WERI-Rb-1 (cell line): ENCODE measurements at regions not wholly inside any gene's neighbourhood (a gene's known extent, or its start where the extent isn't known, plus 50 kb on each side); places are given as distances from the start of the nearest gene placed in this dataset.

Source experiments
- DNase-seq: peaks from one replicate; pipeline ENCODE4 v3.0.0-alpha.2; 2020
- H3K27ac ChIP-seq: fragments of 250-450 bp; sonication (Bioruptor Pico); 2 replicates; pipeline ENCODE4 v1.5.1; 2020; ENCODE audit warnings: mild to moderate bottlenecking, moderate library complexity
- H3K27me3 ChIP-seq: fragments of 250-450 bp; sonication (Bioruptor Pico); 2 replicates; pipeline ENCODE4 v1.5.1; 2021; ENCODE audit warnings: mild to moderate bottlenecking, low read depth, moderate library complexity; ENCODE audit not compliant: insufficient read depth, severe bottlenecking
- H3K36me3 ChIP-seq: fragments of 250-450 bp; sonication (Bioruptor Pico); 2 replicates; pipeline ENCODE4 v1.5.1; 2020; ENCODE audit warnings: mild to moderate bottlenecking, moderate library complexity
- H3K4me3 ChIP-seq: 2 replicates; pipeline ENCODE4 v1.5.1; 2011; ENCODE audit warnings: low read depth, mild to moderate bottlenecking, control low read depth, low read length
- H3K9me3 ChIP-seq: fragments of 250-450 bp; sonication (Bioruptor Pico); 2 replicates; pipeline ENCODE4 v1.5.1; 2021; ENCODE audit warnings: mild to moderate bottlenecking, moderate library complexity; ENCODE audit not compliant: severe bottlenecking
- TF ChIP-seq, protein P1 (sequence below): IDR thresholded peaks from 2 replicates; pipeline ENCODE4 v1.5.1; 2011; ENCODE audit warnings: low read depth, mild to moderate bottlenecking, control low read depth, inconsistent platforms, low read length

DNA sequence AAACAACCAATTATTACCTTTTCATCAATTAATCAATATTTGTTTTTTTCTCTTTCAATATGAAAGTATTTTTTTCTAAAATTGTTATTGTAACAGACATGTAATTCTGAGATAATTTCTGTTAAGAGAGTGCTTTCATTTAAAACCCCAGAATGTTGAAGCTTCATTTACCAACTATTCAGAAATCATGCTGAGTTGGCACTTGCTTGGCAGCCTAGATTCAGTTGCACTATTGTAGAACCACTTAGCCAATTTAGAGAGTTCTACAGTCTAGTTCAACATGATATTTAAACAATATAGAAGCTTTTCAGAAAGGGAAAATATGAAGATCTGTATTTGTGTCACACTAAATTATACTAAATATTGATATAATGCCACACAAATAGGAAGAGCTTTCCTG is 56.1 kb upstream of the NKAIN2 start:
- Histone ChIP-seq H3K4me3 (no peak overlapping the region), H3K27ac (no peak overlapping the region), H3K9me3 (no peaks in the 10 kb centered on the region), H3K36me3 (no peaks in the 10 kb centered on the region), H3K27me3 (no peaks in the 10 kb centered on the region)
- no peak for DNase-seq
- TF ChIP-seq, protein P1, sequence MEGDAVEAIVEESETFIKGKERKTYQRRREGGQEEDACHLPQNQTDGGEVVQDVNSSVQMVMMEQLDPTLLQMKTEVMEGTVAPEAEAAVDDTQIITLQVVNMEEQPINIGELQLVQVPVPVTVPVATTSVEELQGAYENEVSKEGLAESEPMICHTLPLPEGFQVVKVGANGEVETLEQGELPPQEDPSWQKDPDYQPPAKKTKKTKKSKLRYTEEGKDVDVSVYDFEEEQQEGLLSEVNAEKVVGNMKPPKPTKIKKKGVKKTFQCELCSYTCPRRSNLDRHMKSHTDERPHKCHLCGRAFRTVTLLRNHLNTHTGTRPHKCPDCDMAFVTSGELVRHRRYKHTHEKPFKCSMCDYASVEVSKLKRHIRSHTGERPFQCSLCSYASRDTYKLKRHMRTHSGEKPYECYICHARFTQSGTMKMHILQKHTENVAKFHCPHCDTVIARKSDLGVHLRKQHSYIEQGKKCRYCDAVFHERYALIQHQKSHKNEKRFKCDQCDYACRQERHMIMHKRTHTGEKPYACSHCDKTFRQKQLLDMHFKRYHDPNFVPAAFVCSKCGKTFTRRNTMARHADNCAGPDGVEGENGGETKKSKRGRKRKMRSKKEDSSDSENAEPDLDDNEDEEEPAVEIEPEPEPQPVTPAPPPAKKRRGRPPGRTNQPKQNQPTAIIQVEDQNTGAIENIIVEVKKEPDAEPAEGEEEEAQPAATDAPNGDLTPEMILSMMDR, result no peak

DNA sequence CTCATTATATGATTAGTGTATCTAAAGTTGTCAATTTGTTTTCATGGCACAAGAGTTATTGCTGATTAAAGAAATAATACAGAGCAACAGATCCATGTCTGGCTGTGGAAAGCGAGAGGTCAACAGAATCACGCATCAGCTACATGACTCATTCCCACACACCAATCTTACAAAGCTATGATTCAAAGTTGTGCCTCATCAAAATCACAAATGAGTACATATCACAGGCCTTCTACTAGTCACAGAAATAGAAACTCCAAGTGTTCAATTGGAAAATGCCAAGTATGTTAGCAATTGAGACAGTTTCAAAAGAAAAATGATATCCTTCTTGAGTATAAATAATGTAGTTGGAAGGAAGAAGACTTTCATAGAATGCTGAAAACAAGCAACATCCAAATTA is 57.8 kb upstream of the NKAIN2 start:
- no peak for DNase-seq
- TF ChIP-seq, protein P1, result no peak
- H3K27me3 ChIP-seq, result no peaks in the 10 kb centered on the region
- no peak overlapping the region for H3K4me3 ChIP-seq
- no peaks in the 10 kb centered on the region for H3K36me3 ChIP-seq
- H3K27ac ChIP-seq, result no peak overlapping the region
- H3K9me3 ChIP-seq, result no peaks in the 10 kb centered on the region

DNA sequence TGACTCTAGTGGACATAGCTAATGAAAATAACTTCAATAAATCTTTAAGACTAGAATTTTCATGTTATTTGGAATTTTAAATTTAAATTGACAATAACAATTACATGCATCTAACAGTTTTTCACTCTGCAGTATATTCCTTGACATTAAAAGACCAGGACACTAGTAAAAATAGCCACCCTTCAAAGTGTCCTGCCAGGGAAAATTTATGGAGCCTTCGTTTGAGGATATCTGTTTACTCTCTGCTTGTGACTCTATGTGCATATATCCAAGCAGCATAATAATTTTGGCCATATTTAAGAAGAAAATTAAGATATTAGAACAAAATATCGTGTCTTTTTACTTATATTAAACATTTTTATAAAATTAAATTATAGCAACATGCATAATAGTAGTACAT is 58.8 kb upstream of the NKAIN2 start:
- Histone ChIP-seq H3K4me3 (no peak overlapping the region), H3K36me3 (no peaks in the 10 kb centered on the region), H3K27me3 (no peaks in the 10 kb centered on the region), H3K27ac (no peak overlapping the region), H3K9me3 (no peaks in the 10 kb centered on the region)
- TF ChIP-seq, protein P1, result no peak
- DNase-seq, result no peak

GRCh38 chr6:123742626-123743025 is 61.0 kb upstream of the NKAIN2 start:
- Histone ChIP-seq H3K27ac (no peak overlapping the region), H3K36me3 (no peaks in the 10 kb centered on the region), H3K27me3 (no peaks in the 10 kb centered on the region), H3K4me3 (no peak overlapping the region), H3K9me3 (no peaks in the 10 kb centered on the region)
- no peak for DNase-seq
- TF ChIP-seq, protein P1, result no peak

GRCh38 chr6:123733180-123733579 is 70.5 kb upstream of the NKAIN2 start:
- Histone ChIP-seq H3K9me3 (no peaks in the 10 kb centered on the region), H3K27me3 (no peaks in the 10 kb centered on the region), H3K36me3 (no peaks in the 10 kb centered on the region), H3K4me3 (no peak overlapping the region), H3K27ac (no peak overlapping the region)
- TF ChIP-seq, protein P1, result no peak
- no peak for DNase-seq

- Histone ChIP-seq H3K27me3 (no peaks in the 10 kb centered on the region), H3K27ac (no peak overlapping the region), H3K36me3 (no peaks in the 10 kb centered on the region), H3K9me3 (no peaks in the 10 kb centered on the region), H3K4me3 (no peak overlapping the region)
- DNase-seq, result no peak
- TF ChIP-seq, protein P1, result no peak
These were observed 79.8 kb upstream of the TRDN start for GRCh38 chr6:123716506-123716905.
